ENCODE measurements at regions not wholly inside any gene's neighbourhood (a gene's known extent, or its start where the extent isn't known, plus 50 kb on each side); places are given as distances from the start of the nearest gene placed in this dataset.

DNA sequence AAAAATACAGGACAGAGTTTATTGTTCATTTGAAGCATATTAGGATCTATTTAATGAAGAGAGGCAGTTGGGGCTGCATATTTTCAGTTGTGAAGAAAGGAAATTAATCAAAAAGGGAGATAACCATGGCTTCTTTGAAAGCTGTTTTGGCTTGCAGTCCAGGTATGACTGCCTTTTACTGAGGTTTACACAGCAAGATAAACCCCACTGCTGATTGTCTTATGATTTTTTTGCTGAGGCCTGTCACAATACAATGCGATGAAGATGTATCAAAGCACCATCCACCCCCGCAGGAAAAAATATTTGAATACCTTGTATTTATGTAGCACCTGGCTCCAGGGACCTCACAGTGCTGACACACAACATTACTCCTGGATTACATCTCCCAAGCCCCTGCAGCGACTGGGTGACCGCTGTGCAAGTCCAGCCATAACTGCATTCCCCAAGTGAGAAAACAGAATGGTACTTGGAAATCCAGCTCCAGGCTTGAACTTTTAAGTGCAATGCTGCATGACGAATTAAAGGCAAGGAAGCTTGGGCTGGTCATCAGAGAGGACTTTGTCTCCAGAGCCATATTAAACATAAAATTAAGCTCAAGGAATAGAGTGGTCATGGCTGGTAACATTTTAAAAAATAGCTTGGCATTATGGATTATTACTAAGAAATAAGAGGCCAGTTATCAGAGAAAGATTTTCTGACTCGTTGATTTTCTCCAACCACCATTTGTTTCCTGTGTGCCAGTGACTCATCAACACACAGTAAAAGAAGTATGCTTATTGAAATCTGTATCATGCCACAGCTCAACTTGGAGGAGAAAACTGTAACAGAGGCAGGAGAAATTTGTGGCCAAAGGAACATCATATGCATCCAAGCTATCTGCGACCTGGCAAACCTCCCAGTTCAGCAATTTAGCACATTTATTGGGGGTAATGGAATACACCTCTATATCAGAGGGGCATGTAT lies 374.2 kb downstream of the MAN2A1 start:
- WGBS, 2 donors, result 80 to 89% methylated on average over 7 of the region's 7 CpGs
- intact Hi-C loops (cut with DNase I; ENCODE audit: low total_unique reads), result no loop called here
- H3K9me3 ChIP-seq, result no peaks in the 10 kb centered on the region
- H3K27me3 ChIP-seq, result no peaks in the 10 kb centered on the region
- no peak for DNase-seq
- no peak overlapping the region for H3K27ac ChIP-seq
- TF ChIP-seq POLR2A (IDR thresholded peaks at IDR 0.05), result no peak
- TF ChIP-seq, protein P1, sequence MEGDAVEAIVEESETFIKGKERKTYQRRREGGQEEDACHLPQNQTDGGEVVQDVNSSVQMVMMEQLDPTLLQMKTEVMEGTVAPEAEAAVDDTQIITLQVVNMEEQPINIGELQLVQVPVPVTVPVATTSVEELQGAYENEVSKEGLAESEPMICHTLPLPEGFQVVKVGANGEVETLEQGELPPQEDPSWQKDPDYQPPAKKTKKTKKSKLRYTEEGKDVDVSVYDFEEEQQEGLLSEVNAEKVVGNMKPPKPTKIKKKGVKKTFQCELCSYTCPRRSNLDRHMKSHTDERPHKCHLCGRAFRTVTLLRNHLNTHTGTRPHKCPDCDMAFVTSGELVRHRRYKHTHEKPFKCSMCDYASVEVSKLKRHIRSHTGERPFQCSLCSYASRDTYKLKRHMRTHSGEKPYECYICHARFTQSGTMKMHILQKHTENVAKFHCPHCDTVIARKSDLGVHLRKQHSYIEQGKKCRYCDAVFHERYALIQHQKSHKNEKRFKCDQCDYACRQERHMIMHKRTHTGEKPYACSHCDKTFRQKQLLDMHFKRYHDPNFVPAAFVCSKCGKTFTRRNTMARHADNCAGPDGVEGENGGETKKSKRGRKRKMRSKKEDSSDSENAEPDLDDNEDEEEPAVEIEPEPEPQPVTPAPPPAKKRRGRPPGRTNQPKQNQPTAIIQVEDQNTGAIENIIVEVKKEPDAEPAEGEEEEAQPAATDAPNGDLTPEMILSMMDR (IDR thresholded peaks at IDR 0.05), result no peak
- no peak overlapping the region for H3K4me3 ChIP-seq
- H3K4me1 ChIP-seq, result no peaks in the 10 kb centered on the region
- no peaks in the 10 kb centered on the region for H3K36me3 ChIP-seq (ENCODE audit: low read depth, missing control alignments)

DNA sequence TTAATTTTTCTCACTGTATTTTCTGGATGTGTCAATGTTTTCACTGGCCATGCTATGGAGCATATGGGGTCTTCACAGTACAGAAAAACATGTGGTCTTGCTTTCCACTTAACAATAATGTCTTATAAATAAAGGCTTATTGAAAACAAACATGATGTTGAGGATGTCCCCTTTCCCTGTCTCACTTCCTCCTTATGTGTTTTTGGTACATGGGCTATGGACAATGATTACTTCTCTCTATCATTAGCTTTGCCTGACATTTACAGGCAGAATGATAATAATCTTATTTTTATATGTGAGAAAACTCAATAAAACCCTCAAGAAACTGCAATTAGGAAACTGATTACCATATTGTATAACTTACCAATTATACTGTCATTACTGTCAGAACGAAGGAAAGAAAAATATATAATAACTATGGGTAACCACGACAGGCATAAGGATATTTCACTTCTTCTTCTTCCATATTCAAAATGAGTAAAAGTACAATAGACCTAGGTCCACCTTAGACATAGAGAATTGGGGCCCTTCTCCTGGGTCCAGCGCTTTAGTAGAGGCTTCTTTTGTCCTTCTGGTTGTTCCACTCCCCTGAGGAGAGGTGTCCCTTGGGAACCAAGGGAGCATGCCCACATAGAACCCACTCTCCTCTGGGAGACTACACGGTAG lies 375.0 kb downstream of the MAN2A1 start:
- intact Hi-C loops (cut with DNase I; ENCODE audit: low total_unique reads), result no loop called here
- no peaks in the 10 kb centered on the region for H3K36me3 ChIP-seq (ENCODE audit: low read depth, missing control alignments)
- no peak for TF ChIP-seq POLR2A (IDR thresholded peaks at IDR 0.05)
- TF ChIP-seq, protein P1 (IDR thresholded peaks at IDR 0.05), result no peak
- no peak for DNase-seq
- H3K4me3 ChIP-seq, result no peak overlapping the region
- no peaks in the 10 kb centered on the region for H3K9me3 ChIP-seq
- no peaks in the 10 kb centered on the region for H3K4me1 ChIP-seq
- H3K27ac ChIP-seq, result no peak overlapping the region
- WGBS, 2 donors, result 63 to 88% methylated on average over 3 to 4 of the region's 4 CpGs
- H3K27me3 ChIP-seq, result no peaks in the 10 kb centered on the region

DNA sequence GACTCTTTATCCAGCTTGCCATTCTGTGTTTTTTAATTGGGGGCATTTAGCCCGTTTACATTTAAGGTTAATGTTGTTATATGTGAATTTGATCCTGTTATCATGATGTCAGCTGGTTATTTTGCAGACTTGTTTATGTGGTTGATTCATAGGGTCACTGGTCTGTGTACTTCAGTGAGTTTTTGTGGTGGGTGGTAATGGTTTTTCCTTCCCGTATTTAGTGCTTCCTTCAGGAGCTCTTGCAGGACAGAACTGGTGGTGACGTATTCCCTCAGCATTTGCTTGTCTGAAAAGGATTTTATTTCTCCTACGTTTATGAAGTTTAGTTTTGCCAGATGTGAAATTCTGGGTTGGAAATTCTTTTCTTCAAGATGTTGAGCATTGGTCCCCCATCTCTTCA lies 381.1 kb downstream of the MAN2A1 start:
- no peaks in the 10 kb centered on the region for H3K9me3 ChIP-seq
- WGBS, 2 donors, result 84 to 89% methylated on average over 4 of the region's 4 CpGs

DNA sequence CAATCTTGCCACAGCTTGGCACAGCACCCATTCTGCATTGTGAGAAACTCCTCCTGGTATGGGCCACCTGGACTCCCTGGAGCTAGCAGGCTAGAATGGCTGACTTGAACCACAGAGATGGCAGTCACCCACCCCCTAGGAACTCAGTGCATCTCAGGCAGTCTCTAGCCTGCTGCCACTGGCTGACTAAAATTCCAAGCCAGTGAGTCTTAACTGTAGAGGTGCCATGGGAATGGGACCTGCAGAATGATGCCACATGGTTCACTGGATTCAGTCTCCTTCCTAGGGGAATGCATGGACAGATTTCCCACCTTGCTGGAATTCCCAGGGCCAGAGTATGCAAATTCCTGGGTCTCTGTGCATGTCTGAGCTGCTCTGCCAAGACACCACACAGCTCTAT lies 382.9 kb downstream of the MAN2A1 start:
- TF ChIP-seq POLR2A (IDR thresholded peaks at IDR 0.05), result no peak
- TF ChIP-seq, protein P1 (IDR thresholded peaks at IDR 0.05), result no peak
- no peaks in the 10 kb centered on the region for H3K9me3 ChIP-seq
- intact Hi-C loops (cut with DNase I; ENCODE audit: low total_unique reads), result no loop called here

More for the DNA sequence above, 381.1 kb downstream of the MAN2A1 start:
- no peak for DNase-seq
- intact Hi-C loops (cut with DNase I; ENCODE audit: low total_unique reads), result no loop called here
- H3K4me1 ChIP-seq, result no peaks in the 10 kb centered on the region
- no peaks in the 10 kb centered on the region for H3K36me3 ChIP-seq (ENCODE audit: low read depth, missing control alignments)
- H3K4me3 ChIP-seq, result no peak overlapping the region
- no peak overlapping the region for H3K27ac ChIP-seq
- TF ChIP-seq, protein P1 (IDR thresholded peaks at IDR 0.05), result no peak
- no peak for TF ChIP-seq POLR2A (IDR thresholded peaks at IDR 0.05)
- no peaks in the 10 kb centered on the region for H3K27me3 ChIP-seq

More for the DNA sequence above, 382.9 kb downstream of the MAN2A1 start:
- H3K27me3 ChIP-seq, result no peaks in the 10 kb centered on the region
- no peaks in the 10 kb centered on the region for H3K36me3 ChIP-seq (ENCODE audit: low read depth, missing control alignments)
- no peak overlapping the region for H3K27ac ChIP-seq
- H3K4me3 ChIP-seq, result no peak overlapping the region
- DNase-seq, result no peak
- H3K4me1 ChIP-seq, result no peaks in the 10 kb centered on the region

All from testis (tissue), 2 donors.